ENCODE measurements at regions not wholly inside any gene's neighbourhood (a gene's known extent, or its start where the extent isn't known, plus 50 kb on each side); places are given as distances from the start of the nearest gene placed in this dataset.

GRCh38 chr1:30038134-30039025 lies 685.0 kb downstream of the MATN1 start:
- Histone ChIP-seq H3K27ac (no peak overlapping the region), H3K4me3 (no peak overlapping the region), H3K27me3 (peaks cover 0 to 2% (median 0%) of the 10 kb centered on the region in 3 donors), H3K36me3 (no peaks in the 10 kb centered on the region), H3K4me1 (no peaks in the 10 kb centered on the region), H3K9me3 (no peaks in the 10 kb centered on the region)
- no peak for TF ChIP-seq CTCF (IDR thresholded peaks at IDR 0.05 in 4 of 5, conservative IDR thresholded peaks at IDR 0.05 in 1 of 5)
- no peak for TF ChIP-seq POLR2A (IDR thresholded peaks at IDR 0.05)
- intact Hi-C loops (cut with DNase I; ENCODE audit: low total_unique reads): no loop called here
- in situ Hi-C loops (cut with MboI; ENCODE audit: low sequenced_read_pairs in 4 of 4): no loop called here
- ATAC-seq (no peak), DNase-seq (no peak)

GRCh38 chr1:30037251-30038118 lies 685.9 kb downstream of the MATN1 start:
- in situ Hi-C loops (cut with MboI; ENCODE audit: low sequenced_read_pairs in 4 of 4): no loop called here

GRCh38 chr1:30036666-30037065 lies 686.7 kb downstream of the MATN1 start:
- in situ Hi-C loops (cut with MboI; ENCODE audit: low sequenced_read_pairs in 4 of 4): no loop called here
- no peak for ATAC-seq

More at GRCh38 chr1:30037251-30038118, 685.9 kb downstream of the MATN1 start:
- no peak for DNase-seq
- intact Hi-C loops (cut with DNase I; ENCODE audit: low total_unique reads): no loop called here
- no peaks in the 10 kb centered on the region for H3K4me1 ChIP-seq
- no peak overlapping the region for H3K4me3 ChIP-seq
- no peaks in the 10 kb centered on the region for H3K9me3 ChIP-seq
- TF ChIP-seq CTCF (IDR thresholded peaks at IDR 0.05 in 4 of 5, conservative IDR thresholded peaks at IDR 0.05 in 1 of 5) (no peak), POLR2A (IDR thresholded peaks at IDR 0.05) (no peak)
- H3K27ac ChIP-seq: no peak overlapping the region
- H3K27me3 ChIP-seq: peaks cover 0 to 2% (median 0%) of the 10 kb centered on the region in 3 donors
- ATAC-seq: no peak
- no peaks in the 10 kb centered on the region for H3K36me3 ChIP-seq

GRCh38 chr1:30036229-30036547 lies 687.2 kb downstream of the MATN1 start:
- intact Hi-C loops (cut with DNase I; ENCODE audit: low total_unique reads) (no loop called here), in situ Hi-C loops (cut with MboI; ENCODE audit: low sequenced_read_pairs in 4 of 4) (no loop called here)
- ATAC-seq (no peak), DNase-seq (no peak)
- Histone ChIP-seq H3K27me3 (peaks cover 0 to 2% (median 0%) of the 10 kb centered on the region in 3 donors), H3K4me3 (no peak overlapping the region), H3K27ac (no peak overlapping the region), H3K4me1 (no peaks in the 10 kb centered on the region), H3K9me3 (no peaks in the 10 kb centered on the region), H3K36me3 (no peaks in the 10 kb centered on the region)
- TF ChIP-seq CTCF (IDR thresholded peaks at IDR 0.05 in 4 of 5, conservative IDR thresholded peaks at IDR 0.05 in 1 of 5): no peak
- no peak for TF ChIP-seq POLR2A (IDR thresholded peaks at IDR 0.05)

More at GRCh38 chr1:30036666-30037065, 686.7 kb downstream of the MATN1 start:
- Histone ChIP-seq H3K4me1 (no peaks in the 10 kb centered on the region), H3K27ac (no peak overlapping the region), H3K27me3 (peaks cover 0 to 2% (median 0%) of the 10 kb centered on the region in 3 donors), H3K9me3 (no peaks in the 10 kb centered on the region), H3K36me3 (no peaks in the 10 kb centered on the region), H3K4me3 (no peak overlapping the region)
- TF ChIP-seq POLR2A (IDR thresholded peaks at IDR 0.05) (no peak), CTCF (IDR thresholded peaks at IDR 0.05 in 4 of 5, conservative IDR thresholded peaks at IDR 0.05 in 1 of 5) (no peak)
- no peak for DNase-seq
- intact Hi-C loops (cut with DNase I; ENCODE audit: low total_unique reads): no loop called here

All from gastrocnemius medialis (tissue), 4 donors.